HepG2 (cell line): ENCODE measurements at regions not wholly inside any gene's neighbourhood (a gene's known extent, or its start where the extent isn't known, plus 50 kb on each side); places are given as distances from the start of the nearest gene placed in this dataset.

Source experiments
- ATAC-seq: fragments of 200-7000 bp; cut with Tn5 transposase; 3 replicates; pipeline ENCODE4 v1.9.1; 2020; ENCODE audit warnings: mild to moderate bottlenecking, moderate library complexity
- BruUV-seq: library from RNA; stranded (reverse); fragments of 400-500 nt; replicated peaks from 2 replicates; lab custom pipeline; 2021; lab: Mats Ljungman, UMichigan
- CTCF ChIA-PET: fragments of 300-600 bp; formaldehyde crosslinking; extraction: SDS; loops from one replicate; lab custom pipeline; 2021; ENCODE audit warnings: low total read pairs, inconsistent platforms, low intra/inter-chr PET ratio; lab: Yijun Ruan, JAX
- POLR2A ChIA-PET: fragments of 350-600 bp; sonication (Branson Sonifier 250); formaldehyde crosslinking; loops from one replicate; lab custom pipeline; 2020; ENCODE audit warnings: antibody characterized with exemption, inconsistent platforms; lab: Yijun Ruan, JAX
- DNase-seq: peaks from one replicate; pipeline ENCODE4 v3.0.0-alpha.2; 2015; ENCODE audit warnings: low spot score
- FAIRE-seq: peaks from 3 replicates; lab custom pipeline; 2011; peaks lifted over from hg19 to GRCh38; lab: Jason Lieb, UNC
- H2AFZ ChIP-seq: one replicate; pipeline ENCODE4 v1.6.1; 2011; ENCODE audit warnings: low read length, inconsistent platforms
- H3K27ac ChIP-seq: fragments of 300-600 bp; 3 replicates; pipeline ENCODE4 v1.8.0; 2011; ENCODE audit warnings: mixed run types, mild to moderate bottlenecking, mixed read lengths, low read length, inconsistent platforms; ENCODE audit not compliant: insufficient read depth; ENCODE audit errors: extremely low read length
- H3K27me3 ChIP-seq, 2 experiments: fragments of 200-600 bp in 1 of 2; 2 replicates in 1 of 2; 3 replicates in 1 of 2; pipeline versions ENCODE4 v1.6.0 to v1.8.0; 2011; ENCODE audit warnings: low read length in 2 of 2, mild to moderate bottlenecking in 2 of 2, moderate library complexity in 2 of 2, inconsistent platforms in 1 of 2; ENCODE audit not compliant: insufficient read depth in 2 of 2, control insufficient read depth in 1 of 2
- H3K36me3 ChIP-seq, 2 experiments: fragments of 200-600 bp in 1 of 2; replicated peaks in 1 of 2; 2 replicates in 1 of 2; 3 replicates in 1 of 2; pipeline versions ENCODE4 v1.5.1 to v1.8.0; 2011; ENCODE audit warnings: low read length in 2 of 2, inconsistent platforms in 1 of 2; ENCODE audit not compliant: insufficient read depth in 2 of 2, control insufficient read depth in 1 of 2
- H3K4me1 ChIP-seq: 2 replicates; pipeline ENCODE4 v1.5.1; 2012; ENCODE audit warnings: low read length, inconsistent platforms; ENCODE audit not compliant: insufficient read depth
- H3K4me2 ChIP-seq: 2 replicates; pipeline ENCODE4 v1.6.0; 2011; ENCODE audit warnings: low read depth, low read length, inconsistent platforms
- H3K4me3 ChIP-seq, 3 experiments: fragments of 200-600 bp in 1 of 3; sonication (generic), shearing (Covaris generic) in 1 of 3; replicated peaks in 1 of 3; 2 replicates each; pipeline ENCODE4 v1.5.1; 2011 to 2016; ENCODE audit warnings: low read length in 3 of 3, inconsistent platforms in 2 of 3, low read depth in 2 of 3, mild to moderate bottlenecking in 2 of 3, control low read depth in 1 of 3, mixed read lengths in 1 of 3; ENCODE audit not compliant: insufficient read depth in 1 of 3
- H3K79me2 ChIP-seq: one replicate; pipeline ENCODE4 v1.6.1; 2011; ENCODE audit warnings: low read length, inconsistent platforms; ENCODE audit not compliant: insufficient read depth
- H3K9ac ChIP-seq: 2 replicates; pipeline ENCODE4 v1.6.0; 2011; ENCODE audit warnings: mild to moderate bottlenecking, low read depth, low read length, inconsistent platforms; ENCODE audit not compliant: insufficient read depth
- H3K9me3 ChIP-seq: 2 replicates; pipeline ENCODE4 v1.5.1; 2012; ENCODE audit warnings: mild to moderate bottlenecking, low read length
- H4K20me1 ChIP-seq: 2 replicates; pipeline ENCODE4 v1.6.0; 2011; ENCODE audit warnings: inconsistent platforms, mild to moderate bottlenecking, low read length, moderate library complexity; ENCODE audit not compliant: insufficient read depth
- GRHL1 ChIP-seq: sonication (generic); formaldehyde crosslinking; conservative IDR thresholded peaks from 2 replicates; pipeline ENCODE4 v1.8.0; 2022; ENCODE audit warnings: missing genetic modification reagents
- MBD4 ChIP-seq: IDR thresholded peaks from 2 replicates; pipeline ENCODE4 v1.6.1; 2012; ENCODE audit warnings: low read length, inconsistent platforms, borderline replicate concordance
- PRPF4 ChIP-seq: fragments of 200-400 bp; formaldehyde crosslinking; IDR thresholded peaks from 2 replicates; pipeline ENCODE4 v1.6.1; 2016; ENCODE audit warnings: low read length, low read depth; ENCODE audit not compliant: poor library complexity, severe bottlenecking
- RBM22 ChIP-seq: fragments of 200-400 bp; formaldehyde crosslinking; optimal IDR thresholded peaks from 2 replicates; pipeline ENCODE3; 2017; ENCODE audit warnings: mild to moderate bottlenecking, low read length, moderate library complexity
- SP1 ChIP-seq, 2 experiments: fragments of 450-650 bp in 1 of 2; sonication (generic) in 1 of 2; formaldehyde crosslinking in 1 of 2; IDR thresholded peaks; 2 replicates each; pipeline versions ENCODE4 v1.4.0 to v1.6.1; 2016 to 2020; ENCODE audit warnings: missing genetic modification reagents in 1 of 2
- ZNF672 ChIP-seq: sonication (generic); formaldehyde crosslinking; IDR thresholded peaks from 2 replicates; pipeline ENCODE4 v1.8.1; 2022; ENCODE audit warnings: missing genetic modification reagents
- ZNF749 ChIP-seq: sonication (generic); formaldehyde crosslinking; IDR thresholded peaks from 2 replicates; pipeline ENCODE4 v1.8.0; 2022; ENCODE audit warnings: mild to moderate bottlenecking, missing genetic modification reagents, moderate library complexity, borderline replicate concordance
- ZNF772 ChIP-seq: sonication (generic); formaldehyde crosslinking; IDR thresholded peaks from 2 replicates; pipeline ENCODE4 v1.5.0; 2020; ENCODE audit warnings: mild to moderate bottlenecking, missing genetic modification reagents
- WGBS: methylation state at CpG from one replicate; pipeline ENCODE4 v1.1.6; 2017; ENCODE audit warnings: low lambda C conversion rate; 5-methylcytosine and 5-hydroxymethylcytosine counted together
- in situ Hi-C: cut with HindIII; loops from 2 replicates; pipeline ENCODE4 v1.10.0; 2017; ENCODE audit warnings: low pct_unique_long_range_greater_than_20kb; ENCODE audit not compliant: extremely low pct_ligation_motif_present
- intact Hi-C: fragments of 100-400 bp; cut with micrococcal nuclease; formaldehyde crosslinking; loops from one replicate; pipeline ENCODE4 v1.10.0; 2022; ENCODE audit not compliant: unreplicated experiment
- TF ChIP-seq, protein P1 (sequence below): sonication (generic); formaldehyde crosslinking; IDR thresholded peaks from 2 replicates; pipeline ENCODE4 v1.5.1; 2020; ENCODE audit warnings: missing genetic modification reagents, mild to moderate bottlenecking, borderline replicate concordance

DNA sequence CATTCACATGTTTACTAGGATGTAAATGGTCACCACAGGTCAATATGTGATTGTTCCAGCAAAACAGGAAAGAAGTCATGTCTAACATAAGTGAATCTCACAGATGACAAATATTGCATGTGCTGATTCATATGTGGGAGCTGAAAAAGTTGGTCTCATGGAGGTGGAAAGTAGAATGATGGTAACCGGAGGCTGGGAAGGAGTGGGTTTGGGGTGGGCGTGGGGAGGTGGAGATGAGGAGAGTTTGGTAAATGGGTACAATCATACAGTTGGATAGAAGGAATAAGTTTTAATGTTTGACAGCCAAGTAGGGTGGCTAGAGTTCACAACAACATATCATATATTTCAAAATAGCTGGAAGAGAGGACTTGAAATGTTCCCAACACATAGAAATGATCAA lies 83.8 kb upstream of the RANBP3L start:
- no peaks in the 10 kb centered on the region for H3K36me3 ChIP-seq
- no peak for ATAC-seq
- no peak overlapping the region for H3K4me3 ChIP-seq
- H3K9ac ChIP-seq: no peak overlapping the region
- FAIRE-seq: no peak
- no peak overlapping the region for H3K4me2 ChIP-seq
- peaks cover 15% of the 10 kb centered on the region for H3K4me1 ChIP-seq
- no peaks in the 10 kb centered on the region for H3K79me2 ChIP-seq
- H2AFZ ChIP-seq: no peak overlapping the region
- H3K9me3 ChIP-seq: no peaks in the 10 kb centered on the region
- POLR2A ChIA-PET: no interaction called here
- TF ChIP-seq ZNF772 (CRISPR knock-in tag) (no peak), PRPF4 (no peak), SP1 (IDR thresholded peaks at IDR 0.05) (no peak), SP1 (CRISPR knock-in tag; IDR thresholded peaks at IDR 0.05) (no peak), ZNF749 (CRISPR knock-in tag) (no peak), ZNF672 (no peak), RBM22 (no peak), MBD4 (no peak), GRHL1 (CRISPR knock-in tag) (no peak)
- TF ChIP-seq, protein P1, sequence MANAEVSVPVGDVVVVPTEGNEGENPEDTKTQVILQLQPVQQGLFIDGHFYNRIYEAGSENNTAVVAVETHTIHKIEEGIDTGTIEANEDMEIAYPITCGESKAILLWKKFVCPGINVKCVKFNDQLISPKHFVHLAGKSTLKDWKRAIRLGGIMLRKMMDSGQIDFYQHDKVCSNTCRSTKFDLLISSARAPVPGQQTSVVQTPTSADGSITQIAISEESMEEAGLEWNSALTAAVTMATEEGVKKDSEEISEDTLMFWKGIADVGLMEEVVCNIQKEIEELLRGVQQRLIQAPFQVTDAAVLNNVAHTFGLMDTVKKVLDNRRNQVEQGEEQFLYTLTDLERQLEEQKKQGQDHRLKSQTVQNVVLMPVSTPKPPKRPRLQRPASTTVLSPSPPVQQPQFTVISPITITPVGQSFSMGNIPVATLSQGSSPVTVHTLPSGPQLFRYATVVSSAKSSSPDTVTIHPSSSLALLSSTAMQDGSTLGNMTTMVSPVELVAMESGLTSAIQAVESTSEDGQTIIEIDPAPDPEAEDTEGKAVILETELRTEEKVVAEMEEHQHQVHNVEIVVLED: no peak
- H4K20me1 ChIP-seq: no peaks in the 10 kb centered on the region
- in situ Hi-C loops (no loop called here), intact Hi-C loops (no loop called here)
- H3K27ac ChIP-seq: no peak overlapping the region
- BruUV-seq: no TSS peak
- DNase-seq: no peak
- H3K27me3 ChIP-seq: peaks cover 0 to under 1% of the 10 kb centered on the region in 2 experiments; a peak in 1 of 5 replicates
- CTCF ChIA-PET: no interaction called here
- WGBS: 54% methylated on average over 2 of the region's 2 CpGs
